ENCODE measurements at regions not wholly inside any gene's neighbourhood (a gene's known extent, or its start where the extent isn't known, plus 50 kb on each side); places are given as distances from the start of the nearest gene placed in this dataset.

- TF ChIP-seq ZBTB7A (IDR thresholded peaks at IDR 0.05; ENCODE audit: borderline replicate concordance, control insufficient read depth, low read depth, low read length) (peak; percentile 28; the same call in 1 of the 2 replicates), ZNF830 (CRISPR knock-in tag; IDR thresholded peaks at IDR 0.05) (no peak), ZEB2 (IDR thresholded peaks at IDR 0.05) (0 out of 2 replicates have a peak, but pooled peaks have one; percentile 13), ZNF589 (CRISPR knock-in tag; IDR thresholded peaks at IDR 0.05; ENCODE audit: low read depth) (0 out of 2 replicates have a peak, but pooled peaks have one; percentile 15), VEZF1 (CRISPR knock-in tag; IDR thresholded peaks at IDR 0.05) (peak; percentile 49; the same call in 1 of the 2 replicates), ARNT (IDR thresholded peaks at IDR 0.05) (peak in 1 of 2 experiments; percentile 94; a peak in 2 of 4 replicates), TEAD2 (tag; IDR thresholded peaks at IDR 0.05) (no peak), CTBP1 (IDR thresholded peaks at IDR 0.05; ENCODE audit: borderline replicate concordance) (peak; percentile 49; the same call in 1 of the 2 replicates), RBM25 (IDR thresholded peaks at IDR 0.05; ENCODE audit: low read depth, low read length, severe bottlenecking) (peak; percentile 73), ADNP (tag; IDR thresholded peaks at IDR 0.05) (0 out of 2 replicates have a peak, but pooled peaks have one; percentile 18), HNRNPUL1 (IDR thresholded peaks at IDR 0.05; ENCODE audit: low read length) (no peak), MEIS2 (IDR thresholded peaks at IDR 0.05; ENCODE audit: partially characterized antibody) (peak; percentile 77), CBFB (CRISPR knock-in tag; IDR thresholded peaks at IDR 0.05) (0 out of 2 replicates have a peak, but pooled peaks have one; percentile 49), LCOR (CRISPR knock-in tag; IDR thresholded peaks at IDR 0.05) (no peak), ATF1 (CRISPR knock-in tag; IDR thresholded peaks at IDR 0.05) (no peak), ATF1 (tag; IDR thresholded peaks at IDR 0.05) (0 out of 2 replicates have a peak, but pooled peaks have one; percentile 10), ZNF76 (CRISPR knock-in tag; IDR thresholded peaks at IDR 0.05; ENCODE audit: borderline replicate concordance) (0 out of 2 replicates have a peak, but pooled peaks have one; percentile 36), MITF (IDR thresholded peaks at IDR 0.05) (peak; percentile 70), ZNF263 (CRISPR knock-in tag; IDR thresholded peaks at IDR 0.05; ENCODE audit: borderline replicate concordance) (peak; percentile 36; the same call in 1 of the 2 replicates), SMARCA5 (IDR thresholded peaks at IDR 0.05) (peak; percentile 93)
- TF ChIP-seq, protein P1, sequence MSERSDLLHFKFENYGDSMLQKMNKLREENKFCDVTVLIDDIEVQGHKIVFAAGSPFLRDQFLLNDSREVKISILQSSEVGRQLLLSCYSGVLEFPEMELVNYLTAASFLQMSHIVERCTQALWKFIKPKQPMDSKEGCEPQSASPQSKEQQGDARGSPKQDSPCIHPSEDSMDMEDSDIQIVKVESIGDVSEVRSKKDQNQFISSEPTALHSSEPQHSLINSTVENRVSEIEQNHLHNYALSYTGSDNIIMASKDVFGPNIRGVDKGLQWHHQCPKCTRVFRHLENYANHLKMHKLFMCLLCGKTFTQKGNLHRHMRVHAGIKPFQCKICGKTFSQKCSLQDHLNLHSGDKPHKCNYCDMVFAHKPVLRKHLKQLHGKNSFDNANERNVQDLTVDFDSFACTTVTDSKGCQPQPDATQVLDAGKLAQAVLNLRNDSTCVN (CRISPR knock-in tag; IDR thresholded peaks at IDR 0.05), result no peak
- TF ChIP-seq, protein P2, sequence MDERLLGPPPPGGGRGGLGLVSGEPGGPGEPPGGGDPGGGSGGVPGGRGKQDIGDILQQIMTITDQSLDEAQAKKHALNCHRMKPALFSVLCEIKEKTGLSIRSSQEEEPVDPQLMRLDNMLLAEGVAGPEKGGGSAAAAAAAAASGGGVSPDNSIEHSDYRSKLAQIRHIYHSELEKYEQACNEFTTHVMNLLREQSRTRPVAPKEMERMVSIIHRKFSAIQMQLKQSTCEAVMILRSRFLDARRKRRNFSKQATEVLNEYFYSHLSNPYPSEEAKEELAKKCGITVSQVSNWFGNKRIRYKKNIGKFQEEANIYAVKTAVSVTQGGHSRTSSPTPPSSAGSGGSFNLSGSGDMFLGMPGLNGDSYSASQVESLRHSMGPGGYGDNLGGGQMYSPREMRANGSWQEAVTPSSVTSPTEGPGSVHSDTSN (CRISPR knock-in tag; IDR thresholded peaks at IDR 0.05; ENCODE audit: low read depth), result peak; percentile 83
- TF ChIP-seq, protein P2 (tag; conservative IDR thresholded peaks at IDR 0.05; ENCODE audit: low read depth), result peak; percentile 84
Observed at GRCh38 chr17:77428020-77428748, 287.4 kb downstream of the SEC14L1 start (continued).
